GM21447 (cell line): ENCODE measurements at regions not wholly inside any gene's neighbourhood (a gene's known extent, or its start where the extent isn't known, plus 50 kb on each side); places are given as distances from the start of the nearest gene placed in this dataset.

Source experiments
- ATAC-seq: cut with Tn5 transposase; IDR thresholded peaks from one replicate; pipeline ENCODE4 v1.9.1; 2021; ENCODE audit not compliant: unreplicated experiment

DNA sequence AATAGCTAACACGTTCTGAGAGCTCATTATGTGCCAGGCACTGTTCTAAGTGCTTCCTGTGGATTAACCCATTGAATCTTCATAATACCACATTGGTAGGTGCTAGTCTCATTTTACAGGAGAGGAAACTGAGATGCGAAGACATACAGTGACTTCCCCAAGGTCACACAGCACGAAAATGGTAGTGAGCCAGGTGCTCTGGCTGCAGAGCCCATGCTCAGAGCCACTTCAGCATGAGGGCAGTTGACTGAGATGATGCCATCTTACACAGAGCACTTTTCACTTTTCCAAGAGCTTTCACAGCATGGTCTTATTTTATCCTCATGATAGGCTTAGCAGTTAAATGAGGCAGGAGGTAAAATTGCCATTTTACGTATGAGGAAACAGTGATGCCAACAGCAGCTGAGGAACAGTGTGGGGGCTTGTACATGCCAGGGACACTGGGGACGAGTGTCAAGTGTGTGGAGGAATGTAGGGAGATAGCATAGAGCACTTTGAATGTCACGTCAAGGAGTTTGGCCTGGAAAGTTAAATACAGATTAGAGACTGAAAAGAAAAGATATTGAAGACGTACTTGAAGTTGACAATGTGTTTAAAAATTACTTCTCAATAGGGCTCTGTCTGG, 180.0 kb downstream of the KIF4B start:
- no peak for ATAC-seq

DNA sequence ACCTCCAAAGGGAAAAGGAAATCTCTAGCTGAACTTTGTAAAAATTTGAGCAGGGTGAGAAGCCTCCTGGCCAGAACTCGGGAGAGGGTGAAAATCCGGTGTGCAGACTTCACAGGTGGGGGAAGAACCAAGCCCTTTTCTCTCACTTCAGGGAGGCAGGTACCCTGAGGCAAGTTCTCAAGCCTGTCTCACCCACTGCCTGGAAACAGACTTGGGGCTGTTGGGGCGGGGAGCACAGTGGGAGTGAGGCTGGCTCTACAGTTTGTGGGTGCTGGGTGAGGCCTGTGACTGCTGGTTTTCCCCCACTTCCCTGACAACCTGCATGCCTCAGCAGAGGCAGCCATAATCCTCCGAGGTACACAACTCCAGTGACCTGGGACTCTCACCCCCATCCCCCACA, 187.1 kb downstream of the KIF4B start:
- ATAC-seq = no peak

DNA sequence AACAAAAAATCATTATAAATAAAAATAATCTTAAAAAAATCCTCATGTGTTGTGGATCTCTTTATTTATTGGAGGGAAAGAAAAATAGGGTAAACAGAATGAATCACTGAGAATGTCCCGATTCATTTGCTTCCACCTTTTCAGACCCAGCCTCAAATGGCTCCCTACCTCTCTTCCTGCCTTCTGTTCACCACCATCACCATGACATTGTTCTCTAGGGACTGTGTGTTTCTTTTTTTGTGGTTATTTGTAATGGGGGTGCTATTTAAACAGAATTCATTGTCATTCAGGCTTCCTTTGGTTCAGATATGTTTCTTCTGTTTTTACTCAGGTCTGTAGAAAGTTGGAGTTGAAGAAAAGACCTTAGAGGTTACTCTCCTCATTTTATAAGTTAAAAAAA, 198.2 kb downstream of the KIF4B start:
- no peak for ATAC-seq

DNA sequence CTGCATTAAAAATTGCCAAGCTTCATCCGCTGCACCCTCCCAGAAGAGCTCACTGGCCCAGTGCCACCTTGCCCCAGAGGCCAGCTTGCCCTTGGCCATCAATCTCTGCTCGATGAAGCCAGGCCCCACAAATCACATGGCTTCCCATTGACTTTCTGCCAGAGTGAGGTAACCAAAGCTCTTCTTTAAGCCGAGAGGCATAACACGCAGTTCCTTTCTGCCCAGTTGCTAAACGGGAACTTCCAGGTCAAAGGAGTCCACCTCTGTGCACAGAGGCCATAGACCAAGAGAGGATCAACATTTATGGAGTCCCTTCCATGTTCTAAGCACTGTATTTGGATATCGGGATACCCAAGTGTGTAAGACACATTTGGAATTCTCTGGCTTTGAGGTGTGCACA, 208.8 kb downstream of the KIF4B start:
- no peak for ATAC-seq

DNA sequence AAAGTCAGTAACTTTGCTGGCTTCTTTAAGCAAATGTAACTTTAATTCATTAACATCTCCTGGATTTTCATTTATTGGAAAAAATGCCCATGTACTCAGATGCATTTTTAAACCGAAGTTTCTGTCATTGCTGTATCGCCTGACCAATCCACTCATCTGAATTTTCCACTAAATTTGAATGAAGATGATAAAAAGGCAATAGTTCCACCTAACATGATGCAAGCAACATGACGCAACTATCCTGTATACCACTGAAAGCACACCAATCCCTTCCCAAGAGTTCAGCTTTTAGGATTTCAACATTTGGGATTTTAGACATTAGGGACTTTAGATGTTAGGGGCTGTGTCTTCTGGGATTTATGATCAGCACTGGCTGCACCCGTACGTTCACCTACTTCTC, 215.6 kb downstream of the KIF4B start:
- ATAC-seq = no peak

DNA sequence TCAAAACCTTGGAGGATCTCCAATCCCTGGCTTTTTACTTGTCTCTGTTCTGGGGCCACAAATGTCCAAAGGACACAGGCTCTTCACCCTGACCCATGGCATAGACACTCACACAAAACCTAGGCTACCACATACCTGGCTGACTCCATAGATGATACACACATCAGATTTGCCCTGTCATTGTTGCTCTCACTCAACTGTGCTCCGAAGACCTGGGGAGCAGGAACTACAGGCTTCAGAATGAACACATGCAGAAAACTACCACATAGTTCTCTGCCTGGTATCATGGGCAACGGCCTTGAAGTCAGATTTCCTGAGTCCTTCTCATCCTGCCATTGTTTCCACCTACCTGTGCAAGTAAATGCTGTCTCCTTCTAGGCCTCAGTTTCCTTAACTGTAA, 226.2 kb downstream of the KIF4B start:
- ATAC-seq = no peak

DNA sequence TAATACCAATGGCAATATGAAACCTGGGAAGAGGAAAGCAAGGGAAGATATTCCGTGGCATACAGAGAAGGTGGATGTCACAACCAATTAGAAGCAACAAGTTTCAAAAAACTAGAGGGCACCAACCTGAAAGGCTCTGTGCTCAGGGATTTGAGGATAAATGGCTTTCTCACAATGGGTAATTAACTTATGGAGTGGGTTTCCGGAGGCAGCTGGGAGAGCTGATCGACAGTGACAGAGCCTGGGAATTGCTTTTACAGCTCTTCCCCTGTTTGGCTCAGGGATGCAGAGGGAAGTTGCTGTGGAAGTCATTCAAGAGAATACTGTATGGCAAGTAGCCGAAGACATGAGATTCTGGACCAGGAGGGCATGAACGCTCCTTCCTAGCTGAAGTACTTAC, 237.0 kb downstream of the KIF4B start:
- ATAC-seq = no peak

DNA sequence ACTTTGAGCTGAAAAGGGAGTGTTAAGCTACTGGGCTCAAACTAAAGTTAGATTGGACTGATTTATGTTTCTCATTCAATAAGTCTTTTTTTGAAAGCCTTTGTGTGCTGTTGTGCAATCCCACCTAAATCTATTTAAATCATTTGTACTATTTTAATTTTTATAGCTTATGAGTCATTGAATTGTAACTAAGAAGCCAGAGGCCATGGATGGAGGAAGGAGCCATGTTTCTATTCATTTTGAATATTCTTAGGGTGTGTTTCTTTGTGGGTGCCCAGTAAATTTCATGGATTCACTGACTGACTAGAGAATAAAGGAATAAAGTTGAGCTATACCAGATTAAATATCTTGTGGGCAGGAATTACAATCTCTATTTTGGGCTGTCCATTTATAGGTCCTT, 238.5 kb downstream of the KIF4B start:
- ATAC-seq = no peak

DNA sequence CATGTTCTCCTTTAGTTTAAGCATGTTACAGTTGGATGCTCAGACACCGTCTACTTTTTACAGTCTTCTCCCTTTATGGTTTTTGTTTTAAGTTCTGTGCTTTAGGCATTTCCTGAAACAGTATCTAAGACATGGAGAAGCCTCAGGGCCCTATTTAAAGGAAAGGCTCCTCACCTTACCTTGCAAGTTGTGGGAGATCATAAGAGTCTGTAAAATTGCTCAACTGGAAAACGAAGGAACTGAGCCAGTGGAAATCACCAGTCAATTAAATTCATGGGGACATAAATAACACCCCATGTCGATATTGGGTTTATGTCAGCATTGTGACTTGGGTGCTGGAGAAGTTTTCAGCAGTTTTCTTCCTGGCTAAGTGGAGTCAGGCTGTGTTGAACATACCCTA, 239.2 kb downstream of the KIF4B start:
- no peak for ATAC-seq

DNA sequence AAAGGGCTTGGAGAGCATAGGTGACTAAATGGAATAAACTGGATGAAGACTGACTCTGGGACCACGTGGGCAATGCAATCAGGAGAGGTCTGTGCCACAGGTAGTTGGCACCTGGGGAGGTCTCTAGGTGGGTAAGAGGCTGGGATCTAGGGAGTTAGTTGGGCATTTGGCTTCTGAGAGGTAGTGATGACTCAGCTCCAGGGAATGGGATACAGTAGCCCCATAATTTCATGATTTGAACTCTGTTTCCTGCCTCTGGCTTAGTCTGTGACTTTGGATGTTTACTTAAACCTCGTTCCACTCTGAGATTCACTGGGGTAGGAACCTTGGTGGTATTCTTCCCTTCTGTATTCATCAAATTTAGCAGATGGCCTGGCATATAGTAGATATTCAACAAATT, 240.8 kb downstream of the KIF4B start:
- ATAC-seq = no peak

DNA sequence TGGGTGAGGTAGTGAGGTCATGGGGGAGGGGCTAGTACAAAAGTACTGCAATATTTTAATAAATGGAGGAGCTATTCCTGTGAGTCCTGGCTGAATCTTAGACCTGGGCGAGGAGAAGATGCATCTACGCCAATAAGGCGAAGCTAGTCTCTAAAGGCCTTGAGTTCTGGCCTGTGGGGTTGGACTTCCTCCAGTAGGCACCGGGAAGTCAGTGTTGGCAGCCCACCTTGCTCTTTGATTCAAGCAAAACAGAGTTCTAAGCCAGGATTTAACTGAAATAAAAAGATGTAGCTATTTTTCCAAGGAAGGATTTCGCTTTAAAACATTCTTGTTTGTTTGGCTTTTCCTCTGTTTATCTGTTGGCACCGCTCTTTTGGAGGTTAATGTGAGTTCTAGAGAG, 244.6 kb downstream of the KIF4B start:
- no peak for ATAC-seq

DNA sequence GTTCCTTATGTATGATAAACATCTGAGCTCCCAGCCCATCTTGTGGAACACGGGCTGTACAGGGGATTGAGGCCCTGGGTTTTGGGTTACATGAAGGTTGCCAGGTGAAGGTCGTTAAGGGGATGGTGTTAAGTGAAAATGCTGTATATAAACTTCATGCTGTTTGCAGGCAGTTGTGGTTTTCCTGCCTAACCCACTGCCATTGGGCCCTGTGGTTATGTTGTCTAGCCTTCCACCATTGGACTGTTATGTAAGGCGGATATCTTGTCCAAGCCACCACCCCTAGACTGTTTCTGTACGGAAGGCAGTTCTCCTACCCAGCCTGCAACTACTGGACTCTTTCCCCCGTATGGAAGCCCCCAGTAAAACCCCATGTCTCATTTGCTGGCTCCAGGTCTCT, 246.1 kb downstream of the KIF4B start:
- ATAC-seq = no peak

DNA sequence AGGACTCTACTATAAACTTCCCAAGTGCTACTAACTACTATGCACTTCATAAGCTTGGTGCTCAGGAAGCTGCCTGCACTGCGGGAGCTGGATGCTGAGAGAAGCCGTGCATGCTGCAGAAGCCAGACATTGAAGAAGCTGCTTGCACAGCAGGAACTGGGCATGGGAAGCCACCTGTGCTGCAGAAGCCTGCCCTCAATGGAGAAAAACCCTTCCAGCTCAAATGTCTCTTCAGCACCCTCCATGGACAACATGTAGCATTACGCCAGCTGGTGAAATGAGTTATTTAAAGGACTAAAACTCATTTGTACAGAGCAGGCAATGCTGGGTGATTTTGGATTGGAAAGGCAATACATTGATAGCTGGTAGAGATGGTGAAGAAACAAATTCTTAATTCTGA, 247.2 kb downstream of the KIF4B start:
- no peak for ATAC-seq

DNA sequence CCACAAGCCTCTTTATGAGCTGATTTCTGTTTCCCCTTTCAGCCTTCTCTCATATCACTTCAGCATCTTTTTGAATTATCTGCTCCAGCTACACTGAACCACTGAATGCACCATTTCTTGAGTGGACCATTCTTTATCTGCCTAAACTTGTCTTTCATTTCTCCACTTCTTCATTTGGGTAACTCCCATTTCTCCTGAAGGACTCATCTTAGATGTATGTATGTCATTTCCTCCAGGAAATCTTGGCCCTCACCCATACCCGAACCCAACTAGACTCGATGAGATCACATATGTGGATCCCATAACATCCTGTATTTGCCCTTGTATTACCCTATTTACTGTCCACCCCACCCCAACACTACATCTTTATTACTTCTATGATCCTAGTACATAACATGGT, 249.8 kb downstream of the KIF4B start:
- ATAC-seq = no peak

DNA sequence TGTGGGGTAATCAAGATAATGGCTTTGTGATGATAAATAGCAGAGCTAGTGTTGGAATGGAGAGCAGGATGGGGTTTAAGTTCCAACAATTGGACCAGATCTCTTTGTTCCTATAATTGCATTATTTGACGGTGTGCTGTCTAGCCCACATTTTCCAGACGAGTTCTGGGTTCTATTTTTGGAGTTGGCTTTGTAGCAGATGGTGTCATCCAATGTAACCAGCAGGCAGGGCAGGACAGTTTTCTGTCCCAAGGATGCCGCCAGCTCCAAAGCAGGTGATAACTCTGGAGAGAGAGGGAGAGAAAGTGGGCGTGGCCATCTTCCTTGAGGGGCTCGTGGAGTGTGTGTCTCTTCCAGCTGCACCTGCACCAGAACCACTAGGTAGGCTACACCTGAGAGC, 251.3 kb downstream of the KIF4B start:
- no peak for ATAC-seq

DNA sequence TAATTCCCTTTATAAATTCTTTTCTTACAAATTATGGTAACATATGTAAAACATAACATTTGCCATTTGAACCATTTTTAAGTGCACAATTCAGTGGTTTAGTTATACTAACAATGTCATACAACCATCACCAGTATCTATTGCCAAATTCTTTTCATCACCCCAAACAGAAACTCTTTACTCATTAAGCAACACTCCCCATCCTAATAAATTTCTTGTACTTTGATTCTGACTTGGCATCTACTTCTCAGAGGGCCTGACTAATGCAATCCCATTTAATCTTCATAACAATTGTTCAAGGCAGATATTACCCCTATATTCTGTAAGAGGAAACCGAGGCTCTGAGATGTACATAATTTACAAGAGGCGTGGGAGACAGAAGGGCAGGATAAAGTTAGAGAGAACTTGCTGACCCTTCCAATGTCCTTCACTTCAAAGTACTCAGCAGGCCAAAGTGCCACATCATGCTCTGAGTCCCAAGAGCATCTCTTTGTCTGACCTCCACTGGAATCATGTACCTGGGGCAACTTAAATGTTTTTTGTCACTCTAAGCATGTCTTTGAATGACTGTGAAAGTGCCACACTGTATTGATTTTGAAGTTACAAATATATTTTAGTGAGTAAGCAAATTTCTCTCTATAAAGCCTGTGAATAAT, 255.3 kb downstream of the KIF4B start:
- ATAC-seq = no peak

DNA sequence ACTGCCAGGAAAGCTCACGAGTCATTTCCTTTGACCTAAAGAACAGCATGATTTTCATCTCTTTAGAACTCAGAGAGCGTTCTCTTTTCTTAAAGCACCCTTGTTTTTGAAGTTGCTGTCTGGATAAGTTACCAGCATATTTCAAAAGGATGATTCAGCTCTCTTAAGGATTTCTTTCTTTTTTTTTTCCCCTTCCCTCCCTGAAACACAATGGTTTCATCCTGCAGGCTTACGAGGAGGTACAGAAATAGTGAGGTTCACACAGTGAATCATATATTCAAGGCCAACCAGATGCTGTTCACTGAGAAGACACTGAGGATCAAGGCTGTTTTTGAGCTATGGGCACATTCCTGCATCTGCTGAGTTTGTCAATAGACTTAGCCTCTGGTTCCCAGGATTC, 257.2 kb downstream of the KIF4B start:
- no peak for ATAC-seq

DNA sequence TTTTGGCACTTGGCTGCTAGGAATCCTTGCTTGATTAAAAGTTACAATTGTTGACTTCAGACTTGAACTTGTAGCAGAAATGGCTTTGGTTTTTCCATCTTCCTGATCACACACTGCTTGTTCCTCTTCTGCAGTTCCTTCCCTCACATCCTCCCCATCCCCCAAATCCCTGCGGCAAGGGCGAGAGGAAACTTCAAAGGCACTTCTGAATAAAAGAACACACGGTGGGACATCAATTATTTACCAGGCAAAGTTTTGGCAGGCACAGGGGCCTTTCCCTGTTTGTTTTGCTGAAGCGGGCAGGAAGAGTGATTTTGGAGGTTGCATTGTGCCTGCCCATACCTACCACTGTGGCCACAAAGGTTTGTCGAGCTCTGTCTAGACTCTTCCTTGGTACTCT, 260.9 kb downstream of the KIF4B start:
- ATAC-seq = no peak

DNA sequence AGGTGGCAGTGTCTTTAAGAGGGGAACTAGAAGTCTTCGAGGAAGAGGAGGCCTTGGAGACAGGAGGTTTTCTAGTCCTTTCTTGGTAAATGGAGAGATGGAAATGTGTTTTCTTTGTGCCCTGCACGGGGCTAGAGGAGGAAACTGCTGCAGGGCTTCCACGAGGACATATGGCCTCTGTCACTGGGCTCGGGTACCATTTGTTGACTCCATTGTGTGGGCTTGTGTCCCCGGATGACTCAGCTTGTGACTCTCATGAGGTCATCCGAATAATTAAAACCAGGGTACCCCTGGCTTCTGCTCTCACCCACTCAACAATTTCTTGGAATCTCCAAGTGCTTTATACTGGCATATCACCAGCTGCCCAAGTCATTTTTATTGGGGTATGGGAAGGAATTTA, 261.7 kb downstream of the KIF4B start:
- ATAC-seq = no peak

DNA sequence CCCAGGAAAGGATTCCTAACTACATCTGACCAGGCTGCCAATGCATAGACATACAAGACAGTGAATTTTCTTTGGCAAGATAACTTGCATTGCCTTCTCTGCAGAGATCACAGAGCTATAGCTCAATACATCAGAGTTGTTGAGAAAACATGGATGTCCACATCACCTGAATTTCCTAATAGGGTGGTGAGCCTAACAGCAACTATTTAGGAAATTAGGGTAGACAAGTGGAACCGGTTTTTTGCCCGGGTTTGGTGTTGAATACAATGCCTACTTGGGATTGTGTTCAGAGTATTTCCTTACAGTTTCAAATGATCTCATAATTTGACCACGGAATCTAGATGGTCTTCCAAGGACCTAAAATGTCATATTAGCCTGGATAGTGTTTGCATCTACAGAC, 262.7 kb downstream of the KIF4B start:
- no peak for ATAC-seq

DNA sequence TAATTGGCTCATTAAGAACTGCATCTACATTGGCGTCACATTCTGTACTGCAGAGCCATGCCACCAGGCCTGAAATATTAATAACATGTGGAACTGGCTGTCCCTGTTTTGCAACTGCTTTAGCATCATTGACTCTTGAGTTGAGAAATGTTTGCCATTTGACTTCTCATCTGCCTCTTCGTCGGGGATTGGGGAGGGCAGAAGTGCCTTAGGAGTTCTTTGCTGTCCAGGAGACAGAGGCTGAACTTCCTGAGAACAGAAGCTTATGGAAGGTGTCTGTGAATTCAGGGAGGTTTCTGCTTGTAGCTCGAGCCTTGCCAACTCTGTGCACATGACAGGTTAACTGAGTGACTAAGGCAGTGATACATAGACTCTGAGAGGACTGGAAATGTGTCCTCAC, 265.0 kb downstream of the KIF4B start:
- ATAC-seq = no peak

DNA sequence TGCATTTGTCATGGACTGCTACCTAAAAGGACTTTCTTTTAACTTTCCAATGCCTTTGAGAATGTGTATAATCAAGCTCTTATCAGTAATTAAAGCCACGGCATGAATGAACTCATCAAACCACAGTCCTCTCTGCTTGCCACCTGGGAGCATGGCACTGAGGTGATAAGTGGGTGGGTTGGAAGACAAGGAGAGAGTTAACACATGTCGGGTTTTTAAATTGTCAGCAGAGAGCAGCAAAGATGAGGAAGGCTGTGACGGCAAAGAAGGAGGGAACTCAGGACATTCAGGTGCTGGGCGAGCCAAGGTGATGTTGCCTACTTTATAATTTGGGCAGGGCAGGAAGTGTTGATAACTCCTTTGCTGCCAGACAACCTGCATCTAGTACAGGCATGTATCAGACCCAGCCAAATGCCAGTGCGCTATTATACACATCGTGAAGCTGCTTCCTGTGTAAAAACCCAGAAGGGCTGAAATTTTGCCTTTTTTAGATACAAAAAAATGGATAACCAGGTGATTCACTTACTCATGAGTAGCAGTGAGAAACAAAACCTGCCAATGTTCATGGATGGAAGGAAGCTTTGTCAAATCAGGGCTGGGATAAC, 269.1 kb downstream of the KIF4B start:
- ATAC-seq = no peak

DNA sequence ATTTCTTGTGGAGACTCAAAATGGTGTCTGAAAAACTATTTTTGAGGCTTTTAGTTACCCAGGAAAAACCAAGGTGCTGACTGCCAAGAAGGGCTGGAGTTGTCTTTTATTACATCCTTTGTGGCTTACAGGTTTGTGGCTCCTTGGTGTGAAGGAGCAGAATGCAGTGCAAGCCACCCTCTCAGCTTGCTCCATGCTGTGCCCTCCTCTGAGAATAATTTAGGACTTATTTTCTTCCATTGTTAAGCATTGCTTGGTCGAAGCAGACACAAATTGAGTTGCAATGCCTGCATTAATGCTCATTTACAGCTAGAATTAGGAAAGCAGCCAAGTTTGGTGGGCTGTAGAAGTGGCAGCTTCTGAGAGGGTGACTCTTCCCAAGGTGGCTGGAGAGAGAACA, 272.2 kb downstream of the KIF4B start:
- no peak for ATAC-seq
